ENCODE measurements at regions not wholly inside any gene's neighbourhood (a gene's known extent, or its start where the extent isn't known, plus 50 kb on each side); places are given as distances from the start of the nearest gene placed in this dataset.

GRCh38 chr5:107325866-107326265 is 344.9 kb downstream of the EFNA5 start:
- TF ChIP-seq ZNF70 (CRISPR knock-in tag; IDR thresholded peaks at IDR 0.05) (no peak), PATZ1 (CRISPR knock-in tag; IDR thresholded peaks at IDR 0.05; ENCODE audit: borderline replicate concordance) (no peak), ZFP30 (CRISPR knock-in tag; IDR thresholded peaks at IDR 0.05) (no peak), POU6F1 (CRISPR knock-in tag; IDR thresholded peaks at IDR 0.05; ENCODE audit: borderline replicate concordance, low read depth) (no peak), ZNF565 (CRISPR knock-in tag; conservative IDR thresholded peaks at IDR 0.05; ENCODE audit: low read depth) (no peak), OSR1 (CRISPR knock-in tag; IDR thresholded peaks at IDR 0.05) (no peak), CSRNP3 (CRISPR knock-in tag; IDR thresholded peaks at IDR 0.05) (no peak), ARNTL (CRISPR knock-in tag; IDR thresholded peaks at IDR 0.05; ENCODE audit: borderline replicate concordance, low read depth) (no peak), ZC3H10 (CRISPR knock-in tag; IDR thresholded peaks at IDR 0.05) (no peak)
- TF ChIP-seq, protein P1, sequence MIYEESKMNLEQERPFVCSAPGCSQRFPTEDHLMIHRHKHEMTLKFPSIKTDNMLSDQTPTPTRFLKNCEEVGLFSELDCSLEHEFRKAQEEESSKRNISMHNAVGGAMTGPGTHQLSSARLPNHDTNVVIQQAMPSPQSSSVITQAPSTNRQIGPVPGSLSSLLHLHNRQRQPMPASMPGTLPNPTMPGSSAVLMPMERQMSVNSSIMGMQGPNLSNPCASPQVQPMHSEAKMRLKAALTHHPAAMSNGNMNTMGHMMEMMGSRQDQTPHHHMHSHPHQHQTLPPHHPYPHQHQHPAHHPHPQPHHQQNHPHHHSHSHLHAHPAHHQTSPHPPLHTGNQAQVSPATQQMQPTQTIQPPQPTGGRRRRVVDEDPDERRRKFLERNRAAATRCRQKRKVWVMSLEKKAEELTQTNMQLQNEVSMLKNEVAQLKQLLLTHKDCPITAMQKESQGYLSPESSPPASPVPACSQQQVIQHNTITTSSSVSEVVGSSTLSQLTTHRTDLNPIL (CRISPR knock-in tag; IDR thresholded peaks at IDR 0.05; ENCODE audit: low read depth) = no peak
